HCT116 (cell line): ENCODE measurements at regions not wholly inside any gene's neighbourhood (a gene's known extent, or its start where the extent isn't known, plus 50 kb on each side); places are given as distances from the start of the nearest gene placed in this dataset.

Source experiments
- ATAC-seq: fragments of 200-7000 bp; cut with Tn5 transposase; 2 replicates; pipeline ENCODE4 v1.9.1; 2020; ENCODE audit warnings: mild to moderate bottlenecking, moderate library complexity
- BruUV-seq: library from RNA; stranded (reverse); fragments of 400-500 nt; replicated peaks from 2 replicates; lab custom pipeline; 2021; lab: Mats Ljungman, UMichigan
- CTCF ChIA-PET: fragments of 300-600 bp; sonication (Branson Sonifier 250); formaldehyde crosslinking; loops from one replicate; lab custom pipeline; 2021; ENCODE audit warnings: antibody characterized with exemption; lab: Charles Lee
- POLR2A ChIA-PET: fragments of 300-600, 350-600 bp; sonication (Branson Sonifier 250); formaldehyde crosslinking; loops from one replicate; lab custom pipeline; 2021; ENCODE audit warnings: antibody characterized with exemption; lab: Charles Lee
- RAD21 ChIA-PET, 2 experiments: fragments of 300-600 bp; sonication (Branson Sonifier 250); formaldehyde crosslinking; loops; one replicate each; lab custom pipeline; 2023; ENCODE audit warnings: low total read pairs in 2 of 2; ENCODE audit not compliant: uncharacterized antibody in 2 of 2, unreplicated experiment in 2 of 2, low non-redundant PET in 1 of 2; lab: Charles Lee
- DNase-seq: peaks from one replicate; pipeline ENCODE4 v3.0.0-alpha.2; 2010; ENCODE audit warnings: low read depth, low spot score
- H2AFZ ChIP-seq: fragments of 200-600 bp; shearing (Covaris generic), sonication (generic); 2 replicates; pipeline ENCODE4 v1.6.1; 2017; ENCODE audit warnings: low read depth, mixed run types, mixed read lengths, antibody characterized with exemption, low read length; ENCODE audit not compliant: poor library complexity, severe bottlenecking
- H3K27ac ChIP-seq: 2 replicates; pipeline ENCODE4 v1.5.1; 2012; ENCODE audit warnings: low read depth, low read length
- H3K27me3 ChIP-seq: fragments of 200-600 bp; sonication (generic); 2 replicates; pipeline ENCODE4 v1.6.1; 2016; ENCODE audit warnings: mixed run types, low read length, mixed read lengths; ENCODE audit not compliant: insufficient read depth
- H3K36me3 ChIP-seq, 2 experiments: fragments of 200-500 bp in 1 of 2; fragments of 200-600 bp in 1 of 2; sonication (Bioruptor generic) in 1 of 2; sonication (generic) in 1 of 2; 2 replicates each; pipeline versions ENCODE4 v1.5.1 to v1.6.1; 2014 to 2016; ENCODE audit warnings: low read length in 2 of 2, inconsistent platforms in 1 of 2, mixed read lengths in 1 of 2, mixed run types in 1 of 2; ENCODE audit not compliant: insufficient read depth in 2 of 2, control insufficient read depth in 1 of 2
- H3K4me1 ChIP-seq, 2 experiments: fragments of 200-600 bp in 1 of 2; sonication (generic) in 1 of 2; 2 replicates each; pipeline versions ENCODE4 v1.5.1 to v1.6.1; 2012 to 2017; ENCODE audit warnings: low read length in 2 of 2, inconsistent platforms in 1 of 2, mild to moderate bottlenecking in 1 of 2, mixed read lengths in 1 of 2, mixed run types in 1 of 2, moderate library complexity in 1 of 2; ENCODE audit not compliant: insufficient read depth in 2 of 2, control insufficient read depth in 1 of 2
- H3K4me2 ChIP-seq: fragments of 200-600 bp; sonication (generic); 2 replicates; pipeline ENCODE4 v1.6.1; 2017; ENCODE audit warnings: mixed run types, low read length, mixed read lengths
- H3K4me3 ChIP-seq, 2 experiments: fragments of 200-600 bp in 1 of 2; sonication (generic) in 1 of 2; replicated peaks in 1 of 2; 2 replicates each; pipeline ENCODE4 v1.5.1; 2011 to 2016; ENCODE audit warnings: low read length in 2 of 2, control low read depth in 1 of 2, low read depth in 1 of 2, mild to moderate bottlenecking in 1 of 2, mixed read lengths in 1 of 2, mixed run types in 1 of 2
- H3K79me2 ChIP-seq: fragments of 200-600 bp; sonication (generic); 2 replicates; pipeline ENCODE4 v1.6.1; 2017; ENCODE audit warnings: mild to moderate bottlenecking, mixed run types, low read length, moderate library complexity, mixed read lengths; ENCODE audit not compliant: insufficient read depth
- H3K9ac ChIP-seq: fragments of 200-600 bp; sonication (generic); 2 replicates; pipeline ENCODE4 v1.6.1; 2016; ENCODE audit warnings: low read length, mixed read lengths
- H3K9me2 ChIP-seq: fragments of 200-600 bp; sonication (generic), shearing (Covaris generic); 2 replicates; pipeline ENCODE4 v1.6.1; 2017; ENCODE audit warnings: mixed run types, mild to moderate bottlenecking, moderate library complexity; ENCODE audit not compliant: insufficient read depth
- H3K9me3 ChIP-seq, 2 experiments: fragments of 200-500 bp in 1 of 2; fragments of 200-600 bp in 1 of 2; sonication (Bioruptor generic) in 1 of 2; sonication (generic) in 1 of 2; 2 replicates each; pipeline ENCODE4 v1.6.1; 2014 to 2017; ENCODE audit warnings: low read length in 2 of 2, mixed read lengths in 2 of 2, inconsistent platforms in 1 of 2, low read depth in 1 of 2, mild to moderate bottlenecking in 1 of 2, mixed run types in 1 of 2, moderate library complexity in 1 of 2; ENCODE audit not compliant: control insufficient read depth in 1 of 2, insufficient read depth in 1 of 2
- H4K20me1 ChIP-seq: fragments of 200-600 bp; sonication (generic), shearing (Covaris generic); 2 replicates; pipeline ENCODE4 v1.6.1; 2017; ENCODE audit warnings: mixed run types, mild to moderate bottlenecking, moderate library complexity; ENCODE audit not compliant: insufficient read depth
- ATF3 ChIP-seq: IDR thresholded peaks from 2 replicates; pipeline ENCODE4 v1.6.1; 2012
- CBX3 ChIP-seq: IDR thresholded peaks from 2 replicates; pipeline ENCODE4 v1.6.1; 2012; ENCODE audit warnings: low read depth
- CEBPB ChIP-seq: IDR thresholded peaks from 2 replicates; pipeline ENCODE4 v1.6.1; 2012; ENCODE audit warnings: low read depth
- CTCF ChIP-seq, 3 experiments: fragments of 200-600 bp in 1 of 3; sonication (generic) in 1 of 3; IDR thresholded peaks in 2 of 3; conservative IDR thresholded peaks in 1 of 3; 2 replicates each; pipeline ENCODE4 v1.5.1; 2012 to 2017; ENCODE audit warnings: low read depth in 2 of 3, low read length in 2 of 3, antibody characterized with exemption in 1 of 3, borderline replicate concordance in 1 of 3, control low read depth in 1 of 3, mild to moderate bottlenecking in 1 of 3, mixed read lengths in 1 of 3, mixed run types in 1 of 3, moderate library complexity in 1 of 3; ENCODE audit not compliant: insufficient read depth in 1 of 3
- ELF1 ChIP-seq: IDR thresholded peaks from 2 replicates; pipeline ENCODE4 v1.6.1; 2012; ENCODE audit warnings: low read depth, borderline replicate concordance
- EZH2 ChIP-seq: fragments of 200-600 bp; sonication (generic); IDR thresholded peaks from 2 replicates; pipeline ENCODE4 v1.6.1; 2017; ENCODE audit warnings: antibody characterized with exemption, mixed run types
- FOSL1 ChIP-seq: IDR thresholded peaks from 2 replicates; pipeline ENCODE4 v1.6.1; 2012; ENCODE audit warnings: low read depth
- MAX ChIP-seq: IDR thresholded peaks from 2 replicates; pipeline ENCODE4 v1.6.1; 2012
- RAD21 ChIP-seq: IDR thresholded peaks from 2 replicates; pipeline ENCODE4 v1.6.1; 2012; ENCODE audit warnings: low read depth, mild to moderate bottlenecking
- REST ChIP-seq: IDR thresholded peaks from 2 replicates; pipeline ENCODE4 v1.6.1; 2012; ENCODE audit warnings: low read depth
- SIN3A ChIP-seq: IDR thresholded peaks from 2 replicates; pipeline ENCODE4 v1.6.1; 2012; ENCODE audit warnings: low read depth
- SP1 ChIP-seq: IDR thresholded peaks from 2 replicates; pipeline ENCODE4 v1.6.1; 2012; ENCODE audit warnings: low read depth
- SRF ChIP-seq: IDR thresholded peaks from 2 replicates; pipeline ENCODE4 v1.6.1; 2012; ENCODE audit warnings: low read depth
- YY1 ChIP-seq: IDR thresholded peaks from 2 replicates; pipeline ENCODE4 v1.6.1; 2011; ENCODE audit warnings: low read length, low read depth, moderate library complexity, mild to moderate bottlenecking; ENCODE audit not compliant: insufficient replicate concordance; ENCODE audit errors: extremely low read depth
- ZFX ChIP-seq: fragments of 450-650 bp; IDR thresholded peaks from 2 replicates; pipeline ENCODE4 v1.6.1; 2017
- intact Hi-C: fragments of 100-400 bp; cut with micrococcal nuclease; formaldehyde crosslinking; loops from 2 replicates; pipeline ENCODE4 v1.10.0; 2022

- Histone ChIP-seq H3K27me3 (no peaks in the 10 kb centered on the region), H3K9me3 (no peaks in the 10 kb centered on the region), H3K36me3 (no peaks in the 10 kb centered on the region), H3K4me3 (no peak overlapping the region), H3K27ac (no peak overlapping the region), H3K9me2 (no peaks in the 10 kb centered on the region), H3K4me2 (no peak overlapping the region), H3K4me1 (no peaks in the 10 kb centered on the region; a peak in 1 of 4 replicates), H3K9ac (no peak overlapping the region), H4K20me1 (no peaks in the 10 kb centered on the region), H3K79me2 (no peaks in the 10 kb centered on the region), H2AFZ (no peak overlapping the region)
- ATAC-seq (no peak), DNase-seq (no peak)
- TF ChIP-seq CBX3 (no peak), ELF1 (no peak), YY1 (no peak), SP1 (no peak), CTCF (IDR thresholded peaks at IDR 0.05 in 2 of 3, conservative IDR thresholded peaks at IDR 0.05 in 1 of 3; ENCODE audit: borderline replicate concordance in 1 of 3, insufficient read depth in 1 of 3, low read depth in 2 of 3, low read length in 2 of 3) (no peak), ZFX (no peak), FOSL1 (no peak), RAD21 (no peak), ATF3 (no peak), EZH2 (no peak), REST (no peak), MAX (no peak), SIN3A (no peak), CEBPB (no peak), SRF (no peak)
- ChIA-PET RAD21 (no interaction called here), POLR2A (no interaction called here), CTCF (no interaction called here)
- BruUV-seq, result no TSS peak
- intact Hi-C loops, result no loop called here
Observed at GRCh38 chr13:86906127-86906874, 764.9 kb upstream of the SLITRK5 start.
